Glutamatergic neuron (in vitro differentiated cells): ENCODE measurements at regions not wholly inside any gene's neighbourhood (a gene's known extent, or its start where the extent isn't known, plus 50 kb on each side); places are given as distances from the start of the nearest gene placed in this dataset.
"Not testable (repeated sequence)": the region's sequence is repeated elsewhere in the genome, so short reads cannot be mapped to it uniquely, and the experiment has no call there.

ENCODE experiments used
- DNase-seq: peaks from one replicate; pipeline ENCODE4 v3.0.0; 2022
- H3K27ac Mint-ChIP-seq: one replicate; pipeline ENCODE4 v1.8.0; 2020; ENCODE audit warnings: mild to moderate bottlenecking, mixed read lengths, inconsistent platforms; ENCODE audit not compliant: unreplicated experiment
- H3K27me3 Mint-ChIP-seq: one replicate; pipeline ENCODE4 v1.8.0; 2020; ENCODE audit warnings: mild to moderate bottlenecking, moderate library complexity, mixed read lengths, inconsistent platforms; ENCODE audit not compliant: unreplicated experiment
- H3K36me3 Mint-ChIP-seq: one replicate; pipeline ENCODE4 v1.8.0; 2020; ENCODE audit warnings: mild to moderate bottlenecking, mixed read lengths, inconsistent platforms; ENCODE audit not compliant: unreplicated experiment
- H3K4me1 Mint-ChIP-seq: one replicate; pipeline ENCODE4 v1.8.0; 2020; ENCODE audit warnings: mild to moderate bottlenecking, low read depth, mixed read lengths, inconsistent platforms; ENCODE audit not compliant: unreplicated experiment
- H3K4me3 Mint-ChIP-seq: one replicate; pipeline ENCODE4 v1.8.0; 2020; ENCODE audit warnings: mild to moderate bottlenecking, mixed read lengths, inconsistent platforms; ENCODE audit not compliant: unreplicated experiment
- H3K9me3 Mint-ChIP-seq: one replicate; pipeline ENCODE4 v1.8.0; 2020; ENCODE audit warnings: mild to moderate bottlenecking, moderate library complexity, mixed read lengths, inconsistent platforms; ENCODE audit not compliant: unreplicated experiment
- TF ChIP-seq, protein P1 (sequence below): fragments of 200-600 bp; sonication (generic); IDR thresholded peaks from one replicate; pipeline ENCODE4 v1.5.0; 2021; ENCODE audit not compliant: partially characterized antibody, unreplicated experiment

- Mint-ChIP-seq H3K36me3 (no peaks in the 10 kb centered on the region), H3K27me3 (peaks cover 1% of the 10 kb centered on the region), H3K9me3 (no peaks in the 10 kb centered on the region), H3K27ac (no peak overlapping the region), H3K4me3 (no peak overlapping the region), H3K4me1 (no peaks in the 10 kb centered on the region)
- no peak for DNase-seq
- TF ChIP-seq, protein P1, sequence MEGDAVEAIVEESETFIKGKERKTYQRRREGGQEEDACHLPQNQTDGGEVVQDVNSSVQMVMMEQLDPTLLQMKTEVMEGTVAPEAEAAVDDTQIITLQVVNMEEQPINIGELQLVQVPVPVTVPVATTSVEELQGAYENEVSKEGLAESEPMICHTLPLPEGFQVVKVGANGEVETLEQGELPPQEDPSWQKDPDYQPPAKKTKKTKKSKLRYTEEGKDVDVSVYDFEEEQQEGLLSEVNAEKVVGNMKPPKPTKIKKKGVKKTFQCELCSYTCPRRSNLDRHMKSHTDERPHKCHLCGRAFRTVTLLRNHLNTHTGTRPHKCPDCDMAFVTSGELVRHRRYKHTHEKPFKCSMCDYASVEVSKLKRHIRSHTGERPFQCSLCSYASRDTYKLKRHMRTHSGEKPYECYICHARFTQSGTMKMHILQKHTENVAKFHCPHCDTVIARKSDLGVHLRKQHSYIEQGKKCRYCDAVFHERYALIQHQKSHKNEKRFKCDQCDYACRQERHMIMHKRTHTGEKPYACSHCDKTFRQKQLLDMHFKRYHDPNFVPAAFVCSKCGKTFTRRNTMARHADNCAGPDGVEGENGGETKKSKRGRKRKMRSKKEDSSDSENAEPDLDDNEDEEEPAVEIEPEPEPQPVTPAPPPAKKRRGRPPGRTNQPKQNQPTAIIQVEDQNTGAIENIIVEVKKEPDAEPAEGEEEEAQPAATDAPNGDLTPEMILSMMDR: no peak
Observed at GRCh38 chrX:39430551-39430950, 629.3 kb downstream of the MID1IP1 start.

- H3K9me3 Mint-ChIP-seq: no peaks in the 10 kb centered on the region
- no peaks in the 10 kb centered on the region for H3K4me1 Mint-ChIP-seq
- H3K4me3 Mint-ChIP-seq: no peak overlapping the region
- TF ChIP-seq, protein P1: no peak
- no peaks in the 10 kb centered on the region for H3K36me3 Mint-ChIP-seq
- H3K27me3 Mint-ChIP-seq: peaks cover 1% of the 10 kb centered on the region
- DNase-seq: no peak
- no peak overlapping the region for H3K27ac Mint-ChIP-seq
Observed at GRCh38 chrX:39431893-39432292, 630.6 kb downstream of the MID1IP1 start.

GRCh38 chrX:39434671-39435070 is 633.4 kb downstream of the MID1IP1 start:
- DNase-seq, H3K4me1 Mint-ChIP-seq, H3K9me3 Mint-ChIP-seq, H3K27ac Mint-ChIP-seq, H3K4me3 Mint-ChIP-seq, H3K27me3 Mint-ChIP-seq, H3K36me3 Mint-ChIP-seq: not testable (repeated sequence)

DNA sequence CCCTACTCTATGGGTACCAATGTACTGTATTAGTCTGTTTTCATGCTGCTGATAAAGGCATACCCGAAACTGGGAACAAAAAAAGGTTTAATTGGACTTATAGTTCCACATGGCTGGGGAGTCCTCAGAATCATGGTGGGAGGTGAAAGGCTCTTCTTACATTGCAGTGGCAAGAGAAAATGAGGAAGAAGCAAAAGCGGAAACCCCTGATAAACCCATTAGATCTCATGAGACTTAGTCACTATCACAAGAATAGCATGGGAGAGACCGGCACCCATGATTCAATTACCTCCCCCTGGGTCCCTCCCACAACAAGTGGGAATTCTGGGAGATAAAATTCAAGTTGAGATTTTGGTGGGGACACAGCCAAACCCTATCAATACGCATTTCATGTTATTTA is 635.3 kb downstream of the MID1IP1 start:
- H3K4me3 Mint-ChIP-seq, H3K4me1 Mint-ChIP-seq, H3K27me3 Mint-ChIP-seq, DNase-seq, H3K36me3 Mint-ChIP-seq, H3K27ac Mint-ChIP-seq, H3K9me3 Mint-ChIP-seq: not testable (repeated sequence)

DNA sequence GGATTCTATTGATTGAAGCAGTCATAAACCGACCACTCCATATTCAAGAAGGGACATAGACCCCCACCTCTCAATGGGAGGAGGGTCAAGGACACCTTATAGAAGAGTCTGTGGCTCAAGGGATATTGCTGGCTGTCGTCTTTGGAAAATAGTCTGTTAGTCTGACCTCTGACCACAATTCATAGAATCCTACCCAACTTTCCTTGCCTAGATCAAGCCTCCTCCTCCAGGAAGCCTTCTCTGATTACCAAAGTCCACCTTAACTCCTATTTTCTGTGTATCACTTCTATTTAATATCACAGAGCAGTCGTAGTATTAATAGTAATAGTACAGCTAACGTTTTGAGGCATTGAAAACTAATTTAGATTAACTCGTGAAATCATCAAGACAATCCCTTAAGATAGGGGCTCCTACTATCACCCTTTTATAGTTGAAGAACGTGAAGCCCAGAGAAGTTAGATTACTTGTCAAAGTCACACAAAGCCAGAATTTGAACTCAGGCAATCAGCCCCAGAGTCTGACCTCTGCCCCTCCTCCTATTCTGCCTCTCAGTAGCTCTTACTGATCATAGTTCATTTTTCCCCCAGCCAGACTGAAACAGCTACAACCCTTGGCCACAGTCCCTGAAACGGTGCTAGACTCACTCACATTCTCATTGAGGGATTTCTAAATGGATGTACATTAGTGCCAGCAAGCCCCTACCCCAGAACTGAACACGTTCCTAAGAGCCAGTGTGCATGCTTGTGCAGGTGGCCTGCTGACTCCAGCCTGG is 636.6 kb downstream of the MID1IP1 start:
- H3K36me3 Mint-ChIP-seq: no peaks in the 10 kb centered on the region
- H3K9me3 Mint-ChIP-seq: peaks cover 4% of the 10 kb centered on the region
- no peak overlapping the region for H3K27ac Mint-ChIP-seq
- no peak overlapping the region for H3K4me3 Mint-ChIP-seq
- DNase-seq: no peak
- TF ChIP-seq, protein P1: no peak
- no peaks in the 10 kb centered on the region for H3K4me1 Mint-ChIP-seq
- peaks cover 2% of the 10 kb centered on the region for H3K27me3 Mint-ChIP-seq
